SK-N-MC (cell line): ENCODE measurements at regions not wholly inside any gene's neighbourhood (a gene's known extent, or its start where the extent isn't known, plus 50 kb on each side); places are given as distances from the start of the nearest gene placed in this dataset.

Experiments used
- EZH2 ChIP-seq: fragments of 200-600 bp; sonication (generic); IDR thresholded peaks from one replicate; pipeline ENCODE4 v1.6.1; 2017; ENCODE audit warnings: antibody characterized with exemption
- POLR2AphosphoS5 ChIP-seq: IDR thresholded peaks from 2 replicates; pipeline ENCODE4 v1.6.1; 2012; ENCODE audit warnings: mild to moderate bottlenecking, low read depth, low read length, borderline replicate concordance

DNA sequence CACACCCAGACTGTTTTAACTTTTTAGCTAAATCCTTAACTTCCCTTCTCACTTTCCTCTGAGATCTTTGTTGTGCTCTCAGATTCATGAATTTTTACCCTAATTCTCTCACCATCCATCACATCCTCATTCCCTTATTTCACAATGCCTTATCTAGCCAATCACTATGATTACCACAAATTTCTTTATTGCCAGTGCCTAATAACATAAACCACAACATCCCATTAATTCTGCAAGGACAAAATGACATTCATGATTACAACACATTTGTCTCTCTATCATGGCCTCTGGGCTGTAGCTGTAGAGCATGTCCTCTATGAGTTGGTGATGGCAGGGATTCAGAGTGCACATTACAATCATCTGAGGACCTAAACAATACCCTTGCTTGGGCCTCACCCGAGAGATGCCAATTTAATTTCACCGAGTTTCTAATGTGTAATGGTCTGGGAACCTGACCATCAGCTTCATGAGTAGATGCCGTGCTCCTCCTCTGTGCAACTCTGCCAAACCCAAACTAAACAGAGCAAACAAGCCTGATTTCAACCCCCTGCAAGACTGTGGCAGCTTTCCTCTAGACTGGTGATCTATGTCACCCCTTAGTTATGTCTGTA, 99.3 kb downstream of the SPTSSA start:
- TF ChIP-seq POLR2AphosphoS5, result no peak
- no peak for TF ChIP-seq EZH2
